Mesenchymal stem cell (in vitro differentiated cells and primary cell): ENCODE measurements at regions not wholly inside any gene's neighbourhood (a gene's known extent, or its start where the extent isn't known, plus 50 kb on each side); places are given as distances from the start of the nearest gene placed in this dataset.

Source experiments
- DNase-seq: peaks from one replicate; pipeline ENCODE4 v3.0.0-alpha.2; 2013
- H2AFZ ChIP-seq: one replicate; pipeline ENCODE4 v1.6.1; 2013; ENCODE audit warnings: low read depth, mild to moderate bottlenecking, control low read depth, inconsistent platforms, low read length, moderate library complexity
- H2AK5ac ChIP-seq: 2 replicates; pipeline ENCODE4 v1.6.1; 2013; ENCODE audit warnings: low read length, moderate library complexity, mild to moderate bottlenecking, inconsistent platforms; ENCODE audit not compliant: severe bottlenecking
- H2BK120ac ChIP-seq: one replicate; pipeline ENCODE4 v1.6.1; 2013; ENCODE audit warnings: low read depth, mild to moderate bottlenecking, inconsistent platforms, low read length, moderate library complexity
- H2BK12ac ChIP-seq, 2 experiments: one replicate each; pipeline ENCODE4 v1.6.1; 2013; ENCODE audit warnings: inconsistent platforms in 2 of 2, low read length in 2 of 2, mild to moderate bottlenecking in 2 of 2, moderate library complexity in 2 of 2, control low read depth in 1 of 2
- H2BK15ac ChIP-seq: one replicate; pipeline ENCODE4 v1.6.1; 2013; ENCODE audit warnings: mild to moderate bottlenecking, low read depth, inconsistent platforms; ENCODE audit not compliant: poor library complexity, severe bottlenecking
- H2BK5ac ChIP-seq: 2 replicates; pipeline ENCODE4 v1.6.1; 2013; ENCODE audit warnings: low read depth, mild to moderate bottlenecking, low read length, control low read depth, inconsistent platforms; ENCODE audit not compliant: poor library complexity, severe bottlenecking
- H3K14ac ChIP-seq, 2 experiments: one replicate each; pipeline ENCODE4 v1.6.1; 2013; ENCODE audit warnings: inconsistent platforms in 2 of 2, low read length in 2 of 2, control low read depth in 1 of 2, mild to moderate bottlenecking in 1 of 2, moderate library complexity in 1 of 2
- H3K18ac ChIP-seq, 2 experiments: one replicate each; pipeline ENCODE4 v1.6.1; 2013; ENCODE audit warnings: inconsistent platforms in 2 of 2, low read length in 2 of 2, control low read depth in 1 of 2, low read depth in 1 of 2, mild to moderate bottlenecking in 1 of 2
- H3K23ac ChIP-seq, 2 experiments: one replicate each; pipeline ENCODE4 v1.6.1; 2013; ENCODE audit warnings: inconsistent platforms in 2 of 2, low read length in 2 of 2, mild to moderate bottlenecking in 2 of 2, moderate library complexity in 2 of 2, control low read depth in 1 of 2
- H3K27ac ChIP-seq: 2 replicates; pipeline ENCODE4 v1.5.1; 2013; ENCODE audit warnings: mild to moderate bottlenecking, moderate library complexity, low read length, control low read depth, inconsistent platforms; ENCODE audit not compliant: poor library complexity, severe bottlenecking
- H3K27me3 ChIP-seq, 2 experiments: 2 replicates each; pipeline versions ENCODE4 v1.6.1 to v1.7.0; 2013; ENCODE audit warnings: low read length in 2 of 2, mild to moderate bottlenecking in 2 of 2, moderate library complexity in 2 of 2, control low read depth in 1 of 2, inconsistent platforms in 1 of 2; ENCODE audit not compliant: control insufficient read depth in 1 of 2, insufficient read depth in 1 of 2
- H3K36me3 ChIP-seq, 2 experiments: 2 replicates each; pipeline versions ENCODE4 v1.6.1 to v1.7.0; 2013; ENCODE audit warnings: low read length in 2 of 2, control low read depth in 1 of 2, inconsistent platforms in 1 of 2, low read depth in 1 of 2, mild to moderate bottlenecking in 1 of 2; ENCODE audit not compliant: insufficient read depth in 2 of 2, control insufficient read depth in 1 of 2
- H3K4ac ChIP-seq, 2 experiments: one replicate each; pipeline ENCODE4 v1.6.1; 2013; ENCODE audit warnings: inconsistent platforms in 2 of 2, low read length in 2 of 2, mild to moderate bottlenecking in 2 of 2, moderate library complexity in 2 of 2, control low read depth in 1 of 2, low read depth in 1 of 2
- H3K4me1 ChIP-seq: 2 replicates; pipeline ENCODE4 v1.6.1; 2013; ENCODE audit warnings: low read depth, low read length, control low read depth; ENCODE audit not compliant: control insufficient read depth, insufficient read depth
- H3K4me2 ChIP-seq: 2 replicates; pipeline ENCODE4 v1.6.1; 2013; ENCODE audit warnings: low read length, mild to moderate bottlenecking, inconsistent platforms; ENCODE audit not compliant: poor library complexity, severe bottlenecking
- H3K4me3 ChIP-seq, 2 experiments: 2 replicates each; pipeline versions ENCODE4 v1.5.1 to v1.7.0; 2013; ENCODE audit warnings: low read length in 2 of 2, mild to moderate bottlenecking in 2 of 2, control low read depth in 1 of 2, low read depth in 1 of 2; ENCODE audit not compliant: insufficient read depth in 1 of 2
- H3K79me1 ChIP-seq: replicated peaks from 2 replicates; pipeline ENCODE4 v1.6.1; 2013; ENCODE audit warnings: mild to moderate bottlenecking, control low read depth, low read length, inconsistent platforms; ENCODE audit not compliant: poor library complexity, severe bottlenecking
- H3K9ac ChIP-seq: 2 replicates; pipeline ENCODE4 v1.7.0; 2013; ENCODE audit warnings: mild to moderate bottlenecking, low read length, moderate library complexity
- H3K9me3 ChIP-seq: 2 replicates; pipeline ENCODE4 v1.7.0; 2013; ENCODE audit warnings: mild to moderate bottlenecking, low read length; ENCODE audit not compliant: control insufficient read depth
- H4K8ac ChIP-seq: one replicate; pipeline ENCODE4 v1.6.1; 2013; ENCODE audit warnings: inconsistent platforms, mild to moderate bottlenecking, low read length, moderate library complexity
- H4K91ac ChIP-seq: one replicate; pipeline ENCODE4 v1.6.1; 2013; ENCODE audit warnings: mild to moderate bottlenecking, low read length, inconsistent platforms
- WGBS: methylation state at CpG from one replicate; pipeline ENCODE4 v1.1.7; 2013; ENCODE audit warnings: mixed read lengths; 5-methylcytosine and 5-hydroxymethylcytosine counted together

DNA sequence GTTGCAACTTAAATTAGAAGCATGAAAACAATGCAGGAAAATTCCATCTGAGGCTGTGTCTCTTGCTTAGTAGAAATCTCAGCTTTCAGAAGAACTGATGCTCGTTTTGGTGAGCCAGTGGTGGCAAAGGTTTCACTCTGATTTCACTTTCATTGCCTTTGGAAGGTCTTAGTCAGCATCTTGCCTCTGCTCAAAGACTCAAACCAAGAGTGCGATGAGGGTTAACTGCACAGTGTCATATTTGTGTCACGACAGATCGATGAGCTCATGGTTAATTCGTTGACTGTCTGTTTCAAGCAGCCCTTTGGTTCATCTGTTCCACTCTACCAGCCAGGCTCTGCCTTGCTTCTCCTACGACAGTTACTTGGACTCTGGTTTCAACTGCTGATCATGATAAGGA is 331.3 kb upstream of the KIF2A start:
- H3K9ac ChIP-seq: no peak overlapping the region
- H3K14ac ChIP-seq: no peak overlapping the region
- H3K18ac ChIP-seq: no peak overlapping the region
- H2AK5ac ChIP-seq: no peak overlapping the region
- H3K4me3 ChIP-seq: no peak overlapping the region
- no peak overlapping the region for H3K23ac ChIP-seq
- no peak for DNase-seq
- no peak overlapping the region for H3K4me2 ChIP-seq
- peaks cover 0 to 16% of the 10 kb centered on the region in 2 experiments for H3K27me3 ChIP-seq
- H4K91ac ChIP-seq: no peak overlapping the region
- no peak overlapping the region for H2BK15ac ChIP-seq
- H2BK12ac ChIP-seq: no peak overlapping the region
- H4K8ac ChIP-seq: no peak overlapping the region
- no peaks in the 10 kb centered on the region for H3K79me1 ChIP-seq
- H2BK5ac ChIP-seq: no peak overlapping the region
- H3K36me3 ChIP-seq: no peaks in the 10 kb centered on the region
- H3K4me1 ChIP-seq: no peaks in the 10 kb centered on the region
- no peak overlapping the region for H3K4ac ChIP-seq
- no peak overlapping the region for H2BK120ac ChIP-seq
- no peak overlapping the region for H2AFZ ChIP-seq
- WGBS: 71% methylated on average over 5 of the region's 6 CpGs
- no peaks in the 10 kb centered on the region for H3K9me3 ChIP-seq
- H3K27ac ChIP-seq: no peak overlapping the region

DNA sequence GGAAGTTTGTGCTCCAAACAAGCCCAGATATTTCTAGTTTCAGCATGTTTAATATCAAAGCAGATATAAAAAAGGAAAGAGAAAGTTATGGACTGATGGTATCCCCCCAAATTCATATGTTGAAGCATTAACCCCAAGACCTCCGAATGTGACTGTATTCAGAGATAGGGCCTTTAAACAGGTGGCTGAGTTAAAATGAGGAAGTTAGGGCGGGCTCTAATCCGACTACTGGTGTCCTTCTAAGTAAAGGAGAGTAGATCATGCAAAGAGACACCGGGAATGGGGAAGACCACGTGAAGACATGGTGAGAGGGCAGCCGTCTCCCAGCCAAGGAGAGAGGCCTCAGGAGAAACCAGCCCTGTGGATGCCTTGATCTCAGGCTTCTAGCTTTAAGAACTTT is 324.1 kb upstream of the KIF2A start:
- H3K4me1 ChIP-seq: no peaks in the 10 kb centered on the region
- no peak overlapping the region for H2BK15ac ChIP-seq
- H3K27ac ChIP-seq: no peak overlapping the region
- no peak overlapping the region for H2BK5ac ChIP-seq
- no peak overlapping the region for H2AFZ ChIP-seq
- H3K9ac ChIP-seq: no peak overlapping the region
- no peak overlapping the region for H3K4ac ChIP-seq
- no peak overlapping the region for H2BK120ac ChIP-seq
- no peak overlapping the region for H3K4me3 ChIP-seq
- H3K23ac ChIP-seq: no peak overlapping the region
- H3K36me3 ChIP-seq: no peaks in the 10 kb centered on the region
- peaks cover 4% of the 10 kb centered on the region for H3K9me3 ChIP-seq
- no peak overlapping the region for H4K91ac ChIP-seq
- no peak overlapping the region for H3K4me2 ChIP-seq
- H3K27me3 ChIP-seq: peaks cover 0 to 17% of the 10 kb centered on the region in 2 experiments
- no peak overlapping the region for H3K14ac ChIP-seq
- no peak for DNase-seq
- no peak overlapping the region for H3K18ac ChIP-seq
- H2BK12ac ChIP-seq: no peak overlapping the region
- WGBS: 77% methylated on average over 6 of the region's 6 CpGs
- no peaks in the 10 kb centered on the region for H3K79me1 ChIP-seq
- H4K8ac ChIP-seq: no peak overlapping the region
- H2AK5ac ChIP-seq: no peak overlapping the region

- no peaks in the 10 kb centered on the region for H3K79me1 ChIP-seq
- no peak overlapping the region for H3K23ac ChIP-seq
- peaks cover 15% of the 10 kb centered on the region for H3K9me3 ChIP-seq
- DNase-seq: no peak
- H3K27me3 ChIP-seq: no peaks in the 10 kb centered on the region
- no peak overlapping the region for H2AFZ ChIP-seq
- no peak overlapping the region for H2AK5ac ChIP-seq
- H2BK120ac ChIP-seq: no peak overlapping the region
- no peak overlapping the region for H4K91ac ChIP-seq
- H3K4ac ChIP-seq: no peak overlapping the region
- no peak overlapping the region for H4K8ac ChIP-seq
- 83% methylated on average over 4 of the region's 4 CpGs for WGBS
- no peak overlapping the region for H3K18ac ChIP-seq
- H2BK5ac ChIP-seq: no peak overlapping the region
- H3K9ac ChIP-seq: peak overlapping the region; percentile 35
- H3K4me2 ChIP-seq: no peak overlapping the region
- H3K36me3 ChIP-seq: no peaks in the 10 kb centered on the region
- no peak overlapping the region for H3K27ac ChIP-seq
- peaks cover 2% of the 10 kb centered on the region for H3K4me1 ChIP-seq
- H3K14ac ChIP-seq: no peak overlapping the region
- H2BK15ac ChIP-seq: no peak overlapping the region
- H3K4me3 ChIP-seq: no peak overlapping the region
- no peak overlapping the region for H2BK12ac ChIP-seq
Observed at GRCh38 chr5:61991430-61991829, 314.6 kb upstream of the KIF2A start.

- no peak overlapping the region for H2AFZ ChIP-seq
- H2BK5ac ChIP-seq: no peak overlapping the region
- H2BK120ac ChIP-seq: no peak overlapping the region
- peaks cover 2% of the 10 kb centered on the region for H3K4me1 ChIP-seq
- H3K4ac ChIP-seq: no peak overlapping the region
- H2BK12ac ChIP-seq: no peak overlapping the region
- peak overlapping the region; percentile 35 for H3K9ac ChIP-seq
- H3K4me3 ChIP-seq: no peak overlapping the region
- H2BK15ac ChIP-seq: no peak overlapping the region
- no peak overlapping the region for H4K8ac ChIP-seq
- H4K91ac ChIP-seq: no peak overlapping the region
- no peak overlapping the region for H3K23ac ChIP-seq
- H3K36me3 ChIP-seq: no peaks in the 10 kb centered on the region
- no peak overlapping the region for H3K14ac ChIP-seq
- H3K9me3 ChIP-seq: peaks cover 11% of the 10 kb centered on the region
- no peak for DNase-seq
- no peaks in the 10 kb centered on the region for H3K27me3 ChIP-seq
- WGBS: 30% methylated on average over 2 of the region's 2 CpGs
- no peak overlapping the region for H3K18ac ChIP-seq
- no peak overlapping the region for H2AK5ac ChIP-seq
- no peaks in the 10 kb centered on the region for H3K79me1 ChIP-seq
- no peak overlapping the region for H3K27ac ChIP-seq
- no peak overlapping the region for H3K4me2 ChIP-seq
Observed at GRCh38 chr5:61991866-61992265, 314.1 kb upstream of the KIF2A start.
